ENCODE measurements at regions not wholly inside any gene's neighbourhood (a gene's known extent, or its start where the extent isn't known, plus 50 kb on each side); places are given as distances from the start of the nearest gene placed in this dataset.

DNA sequence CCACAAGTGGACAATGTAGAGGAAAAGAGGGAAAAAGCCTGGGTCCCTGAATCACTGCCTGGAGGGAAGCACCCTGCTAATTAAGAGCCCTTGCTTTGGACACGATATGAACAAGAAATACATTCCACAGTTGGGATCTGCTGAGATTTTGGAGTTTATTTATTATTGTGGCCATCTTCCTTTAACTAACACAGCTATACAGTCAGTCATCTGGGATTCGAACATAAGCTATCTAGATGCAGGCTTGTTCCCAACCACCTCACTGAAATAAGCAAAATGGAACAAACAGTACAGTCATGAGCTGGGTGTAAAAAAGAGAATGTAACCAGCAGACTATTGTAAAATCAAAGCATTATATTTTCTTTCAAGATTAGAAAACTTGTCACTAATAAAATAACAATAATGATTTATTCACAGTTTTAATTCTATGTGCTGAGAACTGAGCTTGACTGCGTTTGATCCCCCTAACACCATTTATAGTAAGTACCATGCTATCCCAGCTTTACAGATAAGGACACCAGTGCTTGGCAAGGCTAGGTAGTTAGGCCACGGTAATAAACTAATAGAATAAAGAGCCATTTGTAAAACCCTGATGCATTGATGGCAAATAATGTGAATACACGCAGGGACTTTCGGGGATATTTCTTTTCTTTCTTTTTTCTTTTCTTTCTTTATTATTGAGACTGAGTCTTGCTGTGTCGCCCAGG is 223.8 kb upstream of the KLF6 start:
- WGBS, 3 donors = 91 to 93% (median 92%) methylated on average over 7 of the region's 7 CpGs
- intact Hi-C loops (cut with DNase I) = no loop called here
- Histone ChIP-seq H3K36me3 (no peaks in the 10 kb centered on the region), H3K4me1 (ENCODE audit: insufficient read depth) (no peaks in the 10 kb centered on the region), H3K4me3 (no peak overlapping the region), H3K9me3 (no peaks in the 10 kb centered on the region), H3K27ac (no peak overlapping the region), H3K27me3 (no peaks in the 10 kb centered on the region)
- DNase-seq = no peak
- no peak for TF ChIP-seq POLR2A (IDR thresholded peaks at IDR 0.05)
- TF ChIP-seq, protein P1, sequence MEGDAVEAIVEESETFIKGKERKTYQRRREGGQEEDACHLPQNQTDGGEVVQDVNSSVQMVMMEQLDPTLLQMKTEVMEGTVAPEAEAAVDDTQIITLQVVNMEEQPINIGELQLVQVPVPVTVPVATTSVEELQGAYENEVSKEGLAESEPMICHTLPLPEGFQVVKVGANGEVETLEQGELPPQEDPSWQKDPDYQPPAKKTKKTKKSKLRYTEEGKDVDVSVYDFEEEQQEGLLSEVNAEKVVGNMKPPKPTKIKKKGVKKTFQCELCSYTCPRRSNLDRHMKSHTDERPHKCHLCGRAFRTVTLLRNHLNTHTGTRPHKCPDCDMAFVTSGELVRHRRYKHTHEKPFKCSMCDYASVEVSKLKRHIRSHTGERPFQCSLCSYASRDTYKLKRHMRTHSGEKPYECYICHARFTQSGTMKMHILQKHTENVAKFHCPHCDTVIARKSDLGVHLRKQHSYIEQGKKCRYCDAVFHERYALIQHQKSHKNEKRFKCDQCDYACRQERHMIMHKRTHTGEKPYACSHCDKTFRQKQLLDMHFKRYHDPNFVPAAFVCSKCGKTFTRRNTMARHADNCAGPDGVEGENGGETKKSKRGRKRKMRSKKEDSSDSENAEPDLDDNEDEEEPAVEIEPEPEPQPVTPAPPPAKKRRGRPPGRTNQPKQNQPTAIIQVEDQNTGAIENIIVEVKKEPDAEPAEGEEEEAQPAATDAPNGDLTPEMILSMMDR (IDR thresholded peaks at IDR 0.05) = no peak
- no peak for TF ChIP-seq EP300 (IDR thresholded peaks at IDR 0.05)

DNA sequence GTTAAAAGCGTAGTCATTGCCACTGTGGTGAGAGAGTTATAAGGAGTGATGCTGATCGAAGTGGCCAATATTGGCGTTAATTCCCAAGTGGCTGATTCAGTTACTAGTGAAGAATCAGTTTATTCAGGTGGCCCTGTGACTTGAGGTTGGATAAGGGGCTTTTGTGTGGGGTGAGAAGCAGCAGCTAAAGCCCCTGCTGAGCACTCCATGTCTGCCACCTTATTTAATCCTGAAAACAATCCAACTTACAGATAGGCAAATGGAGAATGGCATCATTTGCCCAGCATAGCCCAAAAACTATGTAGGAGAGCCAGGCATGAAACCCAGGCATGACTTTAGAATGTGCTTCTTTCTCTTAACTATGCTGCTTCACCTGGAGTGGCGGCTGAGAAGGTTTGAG is 222.8 kb upstream of the KLF6 start:
- Histone ChIP-seq H3K9me3 (no peaks in the 10 kb centered on the region), H3K4me3 (no peak overlapping the region), H3K27me3 (no peaks in the 10 kb centered on the region), H3K4me1 (ENCODE audit: insufficient read depth) (no peaks in the 10 kb centered on the region), H3K27ac (no peak overlapping the region), H3K36me3 (no peaks in the 10 kb centered on the region)
- intact Hi-C loops (cut with DNase I) = no loop called here
- DNase-seq = no peak
- WGBS, 3 donors = 72 to 84% (median 83%) methylated on average over 4 of the region's 4 CpGs
- TF ChIP-seq, protein P1 (IDR thresholded peaks at IDR 0.05) = no peak
- no peak for TF ChIP-seq POLR2A (IDR thresholded peaks at IDR 0.05)
- no peak for TF ChIP-seq EP300 (IDR thresholded peaks at IDR 0.05)

DNA sequence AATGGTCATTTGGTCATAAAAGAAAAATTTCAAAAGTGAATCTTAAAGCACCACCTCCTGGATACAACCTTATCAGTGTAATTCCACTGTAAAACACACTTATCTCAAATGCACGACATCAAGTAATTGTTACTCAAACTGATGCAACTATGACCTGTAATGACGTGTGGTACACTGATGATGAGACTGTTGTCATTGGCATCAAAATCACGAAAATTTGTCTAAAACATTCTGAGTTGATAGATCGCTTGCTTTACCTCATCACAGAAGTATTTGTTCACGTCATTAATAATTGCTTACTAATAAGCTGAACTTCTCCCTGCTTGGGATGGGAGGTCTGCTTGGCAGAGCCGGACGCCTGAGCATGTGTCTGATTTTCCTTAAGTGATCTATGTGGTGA is 221.8 kb upstream of the KLF6 start:
- intact Hi-C loops (cut with DNase I) = no loop called here
- no peak for DNase-seq
- no peak overlapping the region for H3K4me3 ChIP-seq
- H3K36me3 ChIP-seq = no peaks in the 10 kb centered on the region
- TF ChIP-seq EP300 (IDR thresholded peaks at IDR 0.05) (no peak), POLR2A (IDR thresholded peaks at IDR 0.05) (no peak)
- TF ChIP-seq, protein P1 (IDR thresholded peaks at IDR 0.05) = no peak
- H3K9me3 ChIP-seq = no peaks in the 10 kb centered on the region
- no peak overlapping the region for H3K27ac ChIP-seq
- H3K4me1 ChIP-seq (ENCODE audit: insufficient read depth) = no peaks in the 10 kb centered on the region
- WGBS, 3 donors = 80 to 87% (median 81%) methylated on average over 7 of the region's 7 CpGs
- H3K27me3 ChIP-seq = no peaks in the 10 kb centered on the region

DNA sequence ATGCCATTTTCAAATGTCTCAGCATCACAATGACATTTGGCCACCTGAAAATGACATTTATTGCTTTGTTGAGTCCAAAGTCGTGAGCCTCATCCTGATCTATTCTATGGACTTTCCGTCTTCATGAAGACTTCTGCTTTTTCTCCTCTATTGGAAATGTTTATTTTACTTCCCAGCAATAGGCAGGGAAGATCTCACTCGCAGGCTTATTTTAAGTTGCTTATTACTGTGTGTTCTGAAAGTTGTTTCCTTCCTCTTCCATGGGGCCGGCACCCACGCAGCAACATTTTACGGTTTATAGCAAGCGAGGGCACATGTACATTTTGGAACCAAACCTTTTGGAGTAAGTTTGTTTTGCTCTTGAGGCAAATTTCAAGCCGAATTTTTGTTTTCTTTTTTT is 221.0 kb upstream of the KLF6 start:
- TF ChIP-seq, protein P1 (IDR thresholded peaks at IDR 0.05) = no peak
- TF ChIP-seq POLR2A (IDR thresholded peaks at IDR 0.05) (no peak), EP300 (IDR thresholded peaks at IDR 0.05) (no peak)

More for the DNA sequence above, 221.0 kb upstream of the KLF6 start:
- no peaks in the 10 kb centered on the region for H3K9me3 ChIP-seq
- no peaks in the 10 kb centered on the region for H3K36me3 ChIP-seq
- H3K27me3 ChIP-seq = no peaks in the 10 kb centered on the region
- no peak overlapping the region for H3K27ac ChIP-seq
- 80 to 88% (median 85%) methylated on average over 8 of the region's 8 CpGs for WGBS, 3 donors
- no peaks in the 10 kb centered on the region for H3K4me1 ChIP-seq (ENCODE audit: insufficient read depth)
- H3K4me3 ChIP-seq = no peak overlapping the region
- intact Hi-C loops (cut with DNase I) = no loop called here
- no peak for DNase-seq
